Spinal cord (tissue), 9 donors: ENCODE measurements at regions not wholly inside any gene's neighbourhood (a gene's known extent, or its start where the extent isn't known, plus 50 kb on each side); places are given as distances from the start of the nearest gene placed in this dataset.

Experiments used
- DNase-seq, 6 donors: peaks; one replicate each; pipeline versions ENCODE4 v3.0.0 to v3.0.0-alpha.2; 2013 to 2015; ENCODE audit warnings: low spot score in 6 of 6, low read depth in 4 of 6
- H3K27ac ChIP-seq: one replicate; pipeline ENCODE4 v1.5.1; 2013; ENCODE audit warnings: low read depth, low read length, control low read depth
- H3K27me3 ChIP-seq: one replicate; pipeline ENCODE4 v1.6.1; 2013; ENCODE audit warnings: low read length; ENCODE audit not compliant: control insufficient read depth, insufficient read depth
- H3K36me3 ChIP-seq: one replicate; pipeline ENCODE4 v1.6.1; 2013; ENCODE audit warnings: low read length; ENCODE audit not compliant: control insufficient read depth, insufficient read depth
- H3K4me1 ChIP-seq: one replicate; pipeline ENCODE4 v1.6.1; 2013; ENCODE audit warnings: low read length; ENCODE audit not compliant: control insufficient read depth, insufficient read depth
- H3K4me3 ChIP-seq: one replicate; pipeline ENCODE4 v1.5.1; 2013; ENCODE audit warnings: low read depth, low read length, control low read depth
- H3K9me3 ChIP-seq: one replicate; pipeline ENCODE4 v1.6.1; 2013; ENCODE audit warnings: low read length; ENCODE audit not compliant: control insufficient read depth, insufficient read depth
- WGBS: methylation state at CpG from one replicate; pipeline ENCODE4 v1.1.5; 2013; ENCODE audit warnings: missing lambda C conversion rate; ENCODE audit not compliant: insufficient coverage; 5-methylcytosine and 5-hydroxymethylcytosine counted together
- donor health status: healthy.

DNA sequence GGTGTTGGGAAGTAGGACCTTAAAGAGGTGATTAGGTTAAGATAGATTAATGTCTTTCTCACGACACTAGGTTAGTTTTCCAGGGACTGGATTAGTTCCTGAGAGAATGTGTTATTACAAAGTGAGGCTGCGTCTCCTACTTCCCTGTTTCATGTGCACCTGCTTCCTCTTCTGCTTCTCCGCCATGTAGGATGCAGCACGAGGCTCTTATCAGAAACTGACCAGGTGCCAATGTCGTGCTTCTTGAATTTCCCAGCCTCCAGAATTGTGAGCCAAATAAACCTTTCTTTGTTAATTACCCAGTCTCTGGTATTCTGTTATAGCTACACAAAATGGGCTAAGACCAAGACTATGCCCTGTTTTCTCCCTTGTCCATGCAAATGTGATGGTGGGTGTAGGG is 152.2 kb upstream of the LMO4 start:
- no peaks in the 10 kb centered on the region for H3K36me3 ChIP-seq
- no peak for DNase-seq
- 82% methylated on average over 5 of the region's 5 CpGs for WGBS
- no peak overlapping the region for H3K27ac ChIP-seq
- H3K4me3 ChIP-seq = no peak overlapping the region
- H3K4me1 ChIP-seq = no peaks in the 10 kb centered on the region
- H3K9me3 ChIP-seq = no peaks in the 10 kb centered on the region
- no peaks in the 10 kb centered on the region for H3K27me3 ChIP-seq

DNA sequence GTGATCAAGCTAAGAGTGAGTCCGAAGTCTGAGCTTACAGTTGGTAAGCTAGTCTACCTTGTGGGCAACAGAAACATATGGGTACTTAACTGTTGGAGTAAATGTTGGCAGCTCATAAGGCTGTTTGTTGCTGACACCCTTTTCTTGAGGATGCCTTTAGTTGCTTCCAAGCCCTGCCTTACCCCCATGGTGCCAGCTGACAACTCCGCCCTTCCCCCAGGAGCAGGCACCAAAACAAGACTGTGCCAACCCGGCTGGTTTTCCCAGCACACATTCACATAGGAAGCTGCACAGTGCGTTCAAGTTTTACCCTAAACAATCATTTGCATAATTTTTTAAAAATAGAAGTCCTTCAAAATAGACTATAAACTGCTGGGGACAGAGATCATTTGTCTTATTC is 150.2 kb upstream of the LMO4 start:
- no peaks in the 10 kb centered on the region for H3K36me3 ChIP-seq
- no peaks in the 10 kb centered on the region for H3K9me3 ChIP-seq
- H3K27me3 ChIP-seq = no peaks in the 10 kb centered on the region
- no peak overlapping the region for H3K4me3 ChIP-seq
- peak in 1 of 6 donors; percentile 38 for DNase-seq
- no peak overlapping the region for H3K27ac ChIP-seq
- no peaks in the 10 kb centered on the region for H3K4me1 ChIP-seq
- 100% methylated on average over 3 of the region's 4 CpGs for WGBS

DNA sequence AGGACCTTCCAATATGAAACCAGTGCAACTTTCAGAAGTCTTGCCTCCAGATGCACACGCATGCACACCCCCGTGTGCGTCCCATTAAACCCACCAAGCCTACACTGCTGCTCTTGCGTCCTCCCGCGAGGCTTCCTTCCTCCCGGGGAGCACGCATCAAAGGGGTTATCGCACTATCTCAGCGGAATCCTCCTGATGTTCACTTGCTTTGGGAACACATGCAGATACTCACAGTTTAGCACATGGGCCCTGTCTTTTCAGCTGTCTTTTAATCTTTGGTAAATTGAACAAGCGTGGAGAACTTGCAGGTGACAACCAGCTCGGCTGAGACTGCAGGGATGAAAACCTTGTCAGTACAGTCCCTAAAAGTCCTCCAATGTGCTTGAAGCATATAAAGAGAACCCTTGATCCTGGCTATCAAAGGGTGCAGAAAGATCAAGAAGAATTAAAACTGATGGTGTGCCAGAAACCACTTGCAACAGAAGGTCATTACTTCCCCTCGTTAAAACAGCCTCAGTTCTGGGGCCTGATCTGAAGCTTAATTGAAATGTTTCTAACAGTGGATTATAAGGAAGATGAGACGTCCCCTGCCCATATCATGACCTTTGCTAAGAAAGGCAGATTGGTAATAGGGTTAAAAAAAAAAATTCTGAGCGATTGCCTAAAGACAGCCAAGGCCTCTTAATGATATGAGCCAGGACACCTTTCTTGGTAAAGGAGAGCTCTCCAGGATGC is 149.4 kb upstream of the LMO4 start:
- peak in 1 of 6 donors; percentile 43 for DNase-seq
- WGBS = 74% methylated on average over 10 of the region's 15 CpGs

DNA sequence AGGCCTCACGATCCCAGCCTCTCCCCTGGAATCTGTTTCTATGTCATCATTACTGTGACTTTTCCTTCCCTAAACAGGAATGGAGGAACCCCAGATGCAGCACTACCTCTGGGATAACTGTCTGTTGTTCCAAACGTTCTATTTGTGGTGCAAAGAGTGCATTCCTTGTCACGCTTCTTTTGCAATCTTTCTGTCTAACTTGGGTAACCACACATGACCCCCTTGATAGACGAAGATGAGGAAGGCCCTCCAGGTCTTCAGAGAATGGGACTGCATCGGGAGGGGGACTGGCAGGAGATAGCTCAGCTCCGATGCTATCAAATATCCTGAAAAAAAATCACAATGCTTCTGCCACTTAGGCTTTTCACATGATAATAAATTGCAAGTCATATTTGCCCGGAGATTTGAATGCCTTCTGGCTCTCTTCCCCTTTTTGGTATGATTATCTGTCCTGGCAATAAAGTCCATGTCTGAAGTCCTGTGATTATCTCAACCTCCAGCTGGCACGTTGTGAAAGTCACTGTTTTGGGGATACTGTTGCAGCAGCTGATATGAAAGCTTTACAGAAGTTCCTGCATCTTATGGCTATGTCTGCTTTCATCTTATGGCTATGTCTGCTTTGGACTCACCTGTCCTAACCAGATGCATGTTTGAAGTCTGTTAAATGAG is 148.7 kb upstream of the LMO4 start:
- Histone ChIP-seq H3K4me1 (no peaks in the 10 kb centered on the region), H3K4me3 (no peak overlapping the region), H3K27ac (no peak overlapping the region), H3K27me3 (no peaks in the 10 kb centered on the region), H3K9me3 (no peaks in the 10 kb centered on the region), H3K36me3 (no peaks in the 10 kb centered on the region)
- DNase-seq = no peak
- 60% methylated on average over 7 of the region's 8 CpGs for WGBS

More for the DNA sequence above, 149.4 kb upstream of the LMO4 start:
- Histone ChIP-seq H3K4me3 (no peak overlapping the region), H3K36me3 (no peaks in the 10 kb centered on the region), H3K27ac (no peak overlapping the region), H3K9me3 (no peaks in the 10 kb centered on the region), H3K27me3 (no peaks in the 10 kb centered on the region), H3K4me1 (no peaks in the 10 kb centered on the region)

DNA sequence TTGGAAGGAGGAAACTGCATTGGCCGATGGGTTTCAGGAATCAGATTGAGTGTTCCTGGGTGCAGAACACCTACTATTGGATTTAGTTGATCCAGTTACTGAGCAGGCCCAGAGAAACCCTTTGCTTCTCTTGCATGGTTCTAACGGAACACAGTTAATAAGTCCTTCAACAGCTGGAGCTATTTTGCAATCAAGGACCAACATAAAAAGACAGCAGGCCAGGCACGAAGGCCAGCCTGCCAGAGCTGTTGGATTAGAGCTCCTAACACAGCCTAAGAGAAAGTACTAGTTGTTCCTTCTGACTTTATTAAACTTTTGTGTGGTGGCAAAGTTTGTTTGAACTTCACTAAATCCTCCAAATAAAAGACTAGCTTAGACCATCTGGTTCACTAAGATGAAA is 148.0 kb upstream of the LMO4 start:
- Histone ChIP-seq H3K36me3 (no peaks in the 10 kb centered on the region), H3K4me1 (no peaks in the 10 kb centered on the region), H3K27me3 (no peaks in the 10 kb centered on the region), H3K9me3 (no peaks in the 10 kb centered on the region), H3K4me3 (no peak overlapping the region), H3K27ac (no peak overlapping the region)
- 91% methylated on average over 3 of the region's 3 CpGs for WGBS
- DNase-seq = no peak

DNA sequence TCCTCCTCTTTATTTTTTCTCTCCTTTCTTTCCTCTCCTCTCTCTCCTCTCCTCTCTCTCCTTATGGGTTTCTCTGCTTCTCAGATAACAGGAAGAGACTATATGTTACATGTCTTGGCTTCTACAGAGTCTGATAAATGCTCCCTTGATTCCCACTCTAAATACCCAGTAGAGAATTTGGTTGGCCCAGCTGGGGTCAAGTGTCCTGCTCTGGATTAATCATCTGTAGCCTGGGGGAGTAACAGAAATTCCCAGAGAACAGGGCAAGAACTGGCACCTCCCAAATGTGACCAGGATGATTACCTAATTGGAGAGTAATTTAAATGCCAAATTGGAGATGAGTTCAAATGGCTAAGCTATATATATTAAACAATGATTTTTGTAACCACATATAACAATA is 146.1 kb upstream of the LMO4 start:
- Histone ChIP-seq H3K27me3 (no peaks in the 10 kb centered on the region), H3K9me3 (no peaks in the 10 kb centered on the region), H3K27ac (no peak overlapping the region), H3K4me1 (no peaks in the 10 kb centered on the region), H3K4me3 (no peak overlapping the region), H3K36me3 (no peaks in the 10 kb centered on the region)
- DNase-seq = no peak

DNA sequence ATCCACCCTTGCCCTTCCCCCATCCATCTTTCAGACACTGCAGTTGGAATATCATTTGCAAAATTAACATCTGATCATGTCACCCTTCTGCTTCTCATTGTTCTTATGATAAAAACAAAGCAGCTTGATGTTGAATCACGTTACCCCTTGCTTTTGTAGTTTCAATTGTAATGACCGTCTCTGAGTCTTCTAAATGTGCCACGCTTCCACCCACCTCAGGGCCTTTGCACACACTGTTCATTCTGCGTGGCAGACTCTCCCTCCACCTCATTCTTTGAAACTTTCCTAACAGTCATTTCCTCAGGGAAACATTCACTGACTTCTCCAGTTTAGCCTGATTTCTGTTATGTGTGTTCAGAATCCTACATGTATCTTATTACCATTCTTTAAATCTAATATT is 143.6 kb upstream of the LMO4 start:
- no peak for DNase-seq
- H3K4me3 ChIP-seq = no peak overlapping the region
- 93% methylated on average over 3 of the region's 4 CpGs for WGBS
- H3K27ac ChIP-seq = no peak overlapping the region
- no peaks in the 10 kb centered on the region for H3K9me3 ChIP-seq
- no peaks in the 10 kb centered on the region for H3K4me1 ChIP-seq
- no peaks in the 10 kb centered on the region for H3K27me3 ChIP-seq
- H3K36me3 ChIP-seq = no peaks in the 10 kb centered on the region

DNA sequence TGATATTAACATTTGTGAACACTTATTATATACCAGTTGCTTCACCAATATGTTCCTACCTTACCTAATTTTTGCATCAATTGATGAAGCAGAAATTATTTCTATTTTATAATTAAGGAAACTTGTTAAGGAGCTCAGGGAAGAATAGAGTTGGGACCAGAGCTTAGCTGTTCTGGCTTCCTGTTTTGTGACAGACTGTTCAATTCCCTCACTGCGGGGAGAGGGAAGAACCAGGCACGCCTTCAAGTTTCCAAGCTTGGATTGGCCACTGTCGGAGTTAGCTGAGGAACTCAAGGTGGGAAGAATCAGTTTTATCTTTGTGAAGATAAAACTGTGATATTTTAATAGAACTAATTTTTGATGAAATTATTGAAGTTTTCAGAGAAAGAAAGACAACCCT is 142.3 kb upstream of the LMO4 start:
- Histone ChIP-seq H3K4me1 (no peaks in the 10 kb centered on the region), H3K9me3 (no peaks in the 10 kb centered on the region), H3K27ac (no peak overlapping the region), H3K36me3 (no peaks in the 10 kb centered on the region), H3K4me3 (no peak overlapping the region), H3K27me3 (peaks cover 2% of the 10 kb centered on the region)
- 85% methylated on average over 3 of the region's 3 CpGs for WGBS
- DNase-seq = no peak

DNA sequence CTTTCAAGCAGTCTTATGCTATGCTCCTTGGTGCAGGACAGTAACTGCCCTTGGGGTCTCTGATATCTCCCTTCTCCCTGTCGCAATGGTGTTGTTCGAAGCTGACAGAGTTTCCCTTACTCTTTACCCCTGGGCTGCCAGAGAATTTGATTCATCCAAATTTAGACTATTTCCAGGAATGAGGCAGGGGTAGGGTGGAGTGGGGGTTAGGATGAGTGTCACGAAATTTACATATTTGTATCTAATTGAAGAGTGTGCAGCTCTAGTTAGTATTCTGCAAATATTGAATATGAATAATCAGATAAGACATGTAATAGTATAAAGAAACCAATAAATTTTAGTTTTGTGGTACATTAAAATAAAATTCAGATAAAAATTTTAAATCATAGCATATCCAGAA is 140.0 kb upstream of the LMO4 start:
- no peaks in the 10 kb centered on the region for H3K36me3 ChIP-seq
- no peak for DNase-seq
- H3K4me1 ChIP-seq = no peaks in the 10 kb centered on the region
- H3K27ac ChIP-seq = no peak overlapping the region
- H3K4me3 ChIP-seq = no peak overlapping the region
- H3K27me3 ChIP-seq = peaks cover 2% of the 10 kb centered on the region
- no peaks in the 10 kb centered on the region for H3K9me3 ChIP-seq
- WGBS = no CpG with 5 or more reads among the region's 3 CpGs

DNA sequence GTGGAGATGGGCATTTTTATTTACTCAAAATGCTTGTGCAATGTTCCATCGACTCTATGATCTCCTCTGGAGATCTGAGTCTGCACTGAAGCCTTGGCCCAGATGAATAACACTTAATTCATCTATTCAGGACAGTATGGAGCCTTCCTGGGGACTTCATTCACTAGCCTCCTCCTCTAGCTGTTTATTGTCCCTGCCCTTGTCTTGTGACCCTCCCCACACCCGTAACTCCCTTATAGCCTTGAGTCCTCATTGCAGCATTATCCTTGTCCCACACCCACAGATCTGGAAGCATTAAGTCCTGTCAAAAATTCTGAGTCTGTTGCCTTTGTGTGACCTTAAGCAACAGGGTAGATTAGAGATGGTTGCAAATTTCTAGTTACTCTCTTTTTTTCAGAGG is 138.3 kb upstream of the LMO4 start:
- 79% methylated on average over 2 of the region's 2 CpGs for WGBS
- Histone ChIP-seq H3K36me3 (no peaks in the 10 kb centered on the region), H3K4me3 (no peak overlapping the region), H3K27ac (no peak overlapping the region), H3K4me1 (no peaks in the 10 kb centered on the region), H3K27me3 (peaks cover 2% of the 10 kb centered on the region), H3K9me3 (no peaks in the 10 kb centered on the region)
- DNase-seq = no peak
